CMK (cell line): ENCODE measurements at regions not wholly inside any gene's neighbourhood (a gene's known extent, or its start where the extent isn't known, plus 50 kb on each side); places are given as distances from the start of the nearest gene placed in this dataset.
A peak's percentile ranks its signal among the peaks of the same experiment; 100 is the strongest.

Experiments
- DNase-seq: peaks from one replicate; pipeline ENCODE4 v3.0.0-alpha.2; 2010; ENCODE audit warnings: low read depth

- DNase-seq, result no peak
Measured at GRCh38 chr9:107948601-107949000, 459.0 kb upstream of the KLF4 start.

- DNase-seq, result no peak
Measured at GRCh38 chr9:107948086-107948485, 458.5 kb upstream of the KLF4 start.

GRCh38 chr9:107946364-107947141 lies 457.0 kb upstream of the KLF4 start:
- no peak for DNase-seq

GRCh38 chr9:107945961-107946360 lies 456.4 kb upstream of the KLF4 start:
- DNase-seq, result no peak

GRCh38 chr9:107945493-107945892 lies 455.9 kb upstream of the KLF4 start:
- DNase-seq, result no peak

- DNase-seq, result no peak
Measured at GRCh38 chr9:107944387-107944786, 454.8 kb upstream of the KLF4 start.

GRCh38 chr9:107943901-107944300 lies 454.3 kb upstream of the KLF4 start:
- DNase-seq, result no peak

- DNase-seq, result peak; percentile 17
Measured at GRCh38 chr9:107942856-107943255, 453.3 kb upstream of the KLF4 start.

GRCh38 chr9:107942291-107942690 lies 452.7 kb upstream of the KLF4 start:
- DNase-seq, result no peak

- no peak for DNase-seq
Measured at GRCh38 chr9:107940616-107941595, 451.3 kb upstream of the KLF4 start.

GRCh38 chr9:107938801-107939386 lies 449.3 kb upstream of the KLF4 start:
- DNase-seq, result no peak

- DNase-seq, result no peak
Measured at GRCh38 chr9:107935931-107936330, 446.4 kb upstream of the KLF4 start.

- DNase-seq, result no peak
Measured at GRCh38 chr9:107933516-107933915, 443.9 kb upstream of the KLF4 start.

GRCh38 chr9:107933097-107933496 lies 443.5 kb upstream of the KLF4 start:
- DNase-seq, result no peak

GRCh38 chr9:107932601-107933000 lies 443.0 kb upstream of the KLF4 start:
- no peak for DNase-seq

GRCh38 chr9:107932046-107932445 lies 442.5 kb upstream of the KLF4 start:
- DNase-seq, result no peak

- DNase-seq, result no peak
Measured at GRCh38 chr9:107931071-107931715, 441.6 kb upstream of the KLF4 start.

- DNase-seq, result no peak
Measured at GRCh38 chr9:107929443-107929842, 439.9 kb upstream of the KLF4 start.

GRCh38 chr9:107928701-107929371 lies 439.3 kb upstream of the KLF4 start:
- DNase-seq, result no peak

- DNase-seq, result no peak
Measured at GRCh38 chr9:107927276-107927675, 437.7 kb upstream of the KLF4 start.

- no peak for DNase-seq
Measured at GRCh38 chr9:107925749-107926297, 436.3 kb upstream of the KLF4 start.
